HG03175 (cell line): ENCODE measurements at regions not wholly inside any gene's neighbourhood (a gene's known extent, or its start where the extent isn't known, plus 50 kb on each side); places are given as distances from the start of the nearest gene placed in this dataset.
"Not testable (repeated sequence)": the region's sequence is repeated elsewhere in the genome, so short reads cannot be mapped to it uniquely, and the experiment has no call there.

Experiments used
- ATAC-seq: cut with Tn5 transposase; IDR thresholded peaks from one replicate; pipeline ENCODE4 v1.9.1; 2021; ENCODE audit warnings: mild to moderate bottlenecking, moderate library complexity; ENCODE audit not compliant: unreplicated experiment

DNA sequence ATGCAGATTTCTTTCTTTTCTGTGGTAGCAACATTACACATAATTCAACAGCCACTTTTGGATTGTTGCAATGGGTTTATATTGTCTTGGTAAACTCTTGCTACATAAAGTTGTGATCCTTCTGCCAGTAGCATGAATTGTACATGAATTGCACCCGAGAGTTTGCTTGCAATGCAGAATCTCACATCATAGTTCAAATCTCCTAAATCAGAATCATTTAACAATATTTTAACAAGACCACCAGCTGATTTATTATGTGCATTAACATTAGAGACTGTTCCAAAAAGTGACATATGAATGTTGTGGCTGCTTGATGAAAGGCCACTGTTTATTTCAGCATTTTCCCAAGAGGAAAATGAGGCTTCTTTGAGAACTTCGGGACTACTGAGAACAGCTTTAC lies 1491.8 kb upstream of the NUDT12 start:
- ATAC-seq: no peak

DNA sequence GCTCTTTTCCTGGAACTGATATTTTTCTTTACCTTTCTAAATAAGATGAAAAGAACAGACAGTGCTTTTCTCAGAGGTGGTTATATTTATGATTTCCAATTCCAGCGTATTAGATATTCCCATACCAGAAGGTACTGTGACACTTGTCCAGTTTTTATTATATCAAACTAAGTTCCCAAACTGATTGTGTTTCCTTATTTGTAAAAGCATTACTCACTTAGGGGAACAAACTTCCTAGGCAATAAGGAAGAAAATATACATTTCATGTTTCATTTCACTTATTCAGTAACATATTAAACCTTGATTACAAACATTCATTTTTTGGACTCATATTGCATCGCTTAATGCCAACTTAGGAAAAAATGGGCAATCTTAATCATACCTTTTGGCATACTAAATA lies 1480.0 kb upstream of the NUDT12 start:
- no peak for ATAC-seq

DNA sequence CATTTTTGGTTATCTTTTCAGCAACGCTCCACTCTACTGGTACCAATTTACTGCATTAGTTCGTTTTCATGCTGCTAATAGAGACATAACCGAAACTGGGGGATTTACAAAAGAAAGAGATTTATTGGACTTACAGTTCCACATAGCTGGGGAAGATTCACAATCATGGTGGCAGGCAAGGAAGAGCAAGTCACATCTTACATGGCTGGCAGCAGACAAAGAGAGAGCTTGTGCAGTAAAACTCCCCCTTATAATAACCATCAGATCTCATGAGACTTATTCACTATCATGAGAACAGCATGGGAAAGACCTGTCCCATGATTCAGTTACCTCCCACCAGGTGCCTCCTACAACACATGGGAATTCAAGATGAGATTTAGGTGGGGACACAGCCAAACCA lies 1474.2 kb upstream of the NUDT12 start:
- ATAC-seq: not testable (repeated sequence)

DNA sequence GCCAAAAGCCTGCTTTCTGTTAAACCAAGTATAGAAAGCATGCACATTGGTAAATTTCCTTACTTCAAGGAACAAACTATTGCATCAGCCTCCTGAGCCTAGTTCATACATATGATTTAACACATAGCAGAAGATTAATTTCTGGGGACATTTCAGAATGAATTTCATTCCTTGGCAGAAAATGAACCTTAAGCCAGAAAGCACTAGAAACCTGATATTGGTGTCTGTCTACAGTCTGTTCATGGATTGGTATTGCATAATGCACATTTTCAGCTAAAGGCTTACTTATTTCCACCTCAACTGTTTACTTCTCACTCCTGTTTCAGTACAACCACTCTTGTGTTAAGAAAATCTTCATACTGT lies 1471.8 kb upstream of the NUDT12 start:
- ATAC-seq: no peak

DNA sequence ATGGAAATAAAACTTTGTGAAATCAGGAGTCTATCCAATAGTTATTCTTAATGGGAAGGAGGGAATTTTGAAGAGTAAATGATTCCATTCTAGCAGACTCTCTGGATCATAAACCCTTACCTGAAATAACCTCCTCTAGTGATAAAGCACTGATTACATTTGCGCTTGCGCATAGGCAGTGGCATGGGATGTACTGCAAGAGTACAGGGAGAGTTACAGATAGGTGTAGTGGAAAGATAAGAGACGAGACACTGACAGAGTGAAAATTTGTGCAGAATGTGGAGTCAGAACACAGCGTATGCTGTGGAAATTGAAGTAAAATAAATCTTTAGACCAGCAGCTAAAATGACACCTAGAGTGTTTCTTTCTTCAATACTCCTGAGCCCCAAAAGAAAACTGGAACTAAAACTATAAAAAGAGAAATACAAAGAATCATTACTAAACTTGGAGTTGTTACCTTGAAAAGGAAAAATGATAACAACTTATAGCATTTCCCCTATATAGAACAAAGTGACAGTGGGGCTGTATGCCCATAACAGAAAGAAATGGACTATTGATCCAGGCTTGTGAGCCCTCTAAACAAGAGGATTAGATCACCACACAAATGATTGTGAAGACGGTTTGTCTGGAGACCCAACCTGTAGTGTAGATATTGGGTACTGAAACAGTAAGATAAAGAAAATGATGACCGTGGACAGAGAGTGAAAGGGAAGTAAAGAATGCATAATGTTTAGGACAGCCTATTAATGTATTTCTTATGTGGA lies 1471.2 kb upstream of the NUDT12 start:
- ATAC-seq: no peak

DNA sequence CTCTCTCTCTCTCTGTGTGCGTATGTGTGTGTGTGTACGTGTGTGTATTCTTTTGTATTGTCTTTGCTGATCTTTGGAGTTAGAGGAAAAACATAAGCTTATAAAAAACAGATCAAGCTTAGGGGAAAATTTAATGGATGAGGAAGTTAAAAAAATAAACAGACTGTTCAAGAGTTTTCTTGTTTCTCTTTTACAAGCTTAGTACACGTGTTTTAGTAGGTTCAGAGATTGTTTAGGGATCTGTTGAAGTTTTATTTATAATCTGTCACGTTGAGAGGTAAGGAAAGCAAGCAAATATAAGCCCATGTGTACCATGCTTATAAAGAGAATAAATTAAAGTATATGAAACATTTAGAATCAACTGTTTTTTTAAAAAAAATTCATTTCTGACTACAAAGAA lies 1470.3 kb upstream of the NUDT12 start:
- ATAC-seq: no peak

DNA sequence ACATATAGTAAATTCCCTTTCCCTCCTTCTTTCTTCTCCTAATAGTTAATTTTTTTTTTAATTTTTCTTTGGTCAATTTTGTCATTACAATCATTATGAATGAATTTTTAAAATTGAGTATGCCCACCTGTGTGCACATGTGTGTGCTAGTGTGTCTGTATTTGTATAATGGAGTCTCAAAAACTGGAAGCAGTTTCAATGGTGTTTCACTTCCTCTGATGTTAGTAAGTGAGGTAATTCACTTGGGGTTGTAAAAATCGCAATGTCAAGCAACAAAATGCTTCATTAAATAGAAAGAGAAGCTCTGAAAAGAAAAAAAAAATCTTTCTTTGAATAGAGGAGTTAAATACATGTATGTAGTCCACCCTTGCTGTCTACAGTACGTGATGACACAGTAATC lies 1467.6 kb upstream of the NUDT12 start:
- no peak for ATAC-seq

DNA sequence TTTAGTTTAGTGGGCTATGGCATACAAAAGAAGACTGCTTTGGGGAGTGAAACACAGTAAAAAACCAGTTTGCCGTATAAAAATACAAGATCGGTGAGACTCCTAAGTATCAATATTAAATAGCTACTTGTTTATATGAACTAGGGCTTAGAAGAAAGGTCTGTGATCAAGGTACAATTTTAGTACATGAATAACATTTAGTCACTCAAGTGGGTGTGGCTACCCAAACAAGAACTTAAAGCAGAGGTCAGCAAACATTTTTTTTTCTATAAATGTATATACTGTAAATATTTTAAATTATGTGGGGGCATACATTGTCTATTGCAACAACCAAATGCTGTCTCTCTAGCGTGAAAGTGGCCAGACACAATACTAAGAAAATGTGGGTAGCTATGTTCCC lies 1452.5 kb upstream of the NUDT12 start:
- ATAC-seq: no peak

DNA sequence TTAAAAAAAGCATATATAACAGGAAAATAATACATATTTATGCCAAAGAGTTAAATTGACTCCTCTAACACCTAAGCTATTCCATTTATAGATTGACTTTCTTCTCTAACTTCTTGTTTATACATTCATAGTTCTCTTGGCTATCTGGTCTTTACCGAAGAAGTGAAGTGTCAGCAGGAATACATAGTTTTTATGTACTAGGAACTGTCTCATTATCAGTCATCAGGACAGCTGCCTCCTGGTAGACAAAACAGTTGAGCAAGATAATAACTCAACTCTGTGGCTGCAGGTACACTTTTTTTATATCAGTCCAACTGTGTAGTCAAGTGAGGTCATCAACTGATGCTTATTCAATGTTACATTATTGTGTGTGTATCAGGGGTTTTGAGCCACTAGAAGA lies 1436.0 kb upstream of the NUDT12 start:
- ATAC-seq: no peak

DNA sequence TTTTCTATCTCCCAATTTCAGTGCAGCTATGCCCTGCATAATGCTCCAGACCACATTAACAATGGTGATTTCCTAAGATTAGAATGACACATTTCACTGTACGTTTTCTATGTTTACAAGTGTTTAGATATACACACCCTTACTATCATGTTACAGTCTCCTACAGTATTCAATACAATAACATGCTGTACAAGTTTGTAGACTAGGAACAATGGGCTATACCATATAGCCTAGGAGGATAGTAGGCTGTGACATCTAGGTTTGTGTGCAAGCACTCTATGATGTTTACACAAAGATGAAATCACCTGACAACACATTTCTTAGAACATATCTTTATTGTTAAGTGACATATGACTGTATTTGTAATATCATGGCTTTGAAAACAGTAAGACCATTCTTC lies 1435.6 kb upstream of the NUDT12 start:
- no peak for ATAC-seq

DNA sequence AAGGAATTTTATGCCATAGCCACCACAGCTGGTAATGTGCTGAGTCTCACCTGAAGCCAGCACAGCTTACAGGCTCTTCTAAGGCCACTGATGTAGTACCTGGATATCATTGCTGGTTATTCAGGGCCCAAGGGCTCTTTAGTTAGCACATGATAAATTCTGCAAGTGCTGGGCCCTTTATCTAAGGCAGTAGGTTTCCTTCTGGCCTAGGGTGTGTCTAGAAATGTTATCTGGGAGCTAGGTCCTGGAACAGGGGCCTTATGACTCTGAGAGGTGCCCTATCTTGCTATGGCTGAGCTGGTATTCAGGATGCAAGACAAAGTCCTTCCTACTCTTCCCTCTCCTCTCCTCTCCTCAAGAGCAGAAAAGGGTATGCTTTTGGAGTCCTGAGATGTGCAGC lies 1424.5 kb upstream of the NUDT12 start:
- ATAC-seq: no peak

DNA sequence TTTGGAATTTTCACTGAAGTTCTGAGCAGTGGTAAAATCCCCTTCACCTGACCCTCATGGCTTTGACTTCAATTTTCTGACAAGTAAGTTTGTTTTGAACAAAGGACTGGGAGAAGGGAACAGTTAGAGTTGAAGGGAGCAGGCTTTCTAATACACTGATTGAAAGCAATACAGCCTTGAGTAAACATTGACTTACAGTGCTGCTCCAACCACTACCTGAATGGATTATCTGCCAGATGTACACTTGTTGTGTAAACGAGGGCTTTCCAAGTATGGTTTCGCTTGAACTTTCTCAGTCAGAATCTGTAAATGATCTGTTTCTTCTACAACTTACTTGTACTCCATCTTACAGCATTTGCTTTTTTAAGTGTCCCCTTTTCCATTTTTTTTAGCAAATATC lies 1414.9 kb upstream of the NUDT12 start:
- ATAC-seq: no peak

DNA sequence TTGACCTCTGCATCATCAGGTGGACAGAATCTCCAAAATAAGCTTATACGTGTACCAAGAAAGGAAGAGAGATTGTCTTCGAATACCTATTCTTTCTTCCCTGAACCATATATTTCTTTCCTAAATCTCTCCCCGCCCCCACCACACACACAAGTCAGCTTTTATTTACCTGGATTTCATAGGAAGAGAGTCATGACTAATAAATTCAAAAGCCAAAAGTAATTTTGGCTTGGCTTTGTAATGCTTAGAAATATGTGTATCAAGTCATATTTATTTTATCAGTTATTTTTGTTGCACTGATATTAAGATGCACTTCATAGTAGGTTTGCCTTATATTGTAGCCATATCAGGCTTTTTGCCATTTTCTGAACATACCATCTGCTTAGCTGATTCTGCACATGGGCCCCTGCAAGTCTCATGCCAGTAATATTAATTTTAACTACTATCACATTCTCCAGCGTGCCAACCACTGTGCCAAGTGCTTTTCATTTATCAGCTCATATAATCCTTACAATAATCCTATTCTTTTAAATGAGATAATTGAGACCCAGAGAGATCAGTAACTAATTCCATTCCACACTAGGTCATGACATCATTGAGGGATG lies 1405.3 kb upstream of the NUDT12 start:
- ATAC-seq: no peak

DNA sequence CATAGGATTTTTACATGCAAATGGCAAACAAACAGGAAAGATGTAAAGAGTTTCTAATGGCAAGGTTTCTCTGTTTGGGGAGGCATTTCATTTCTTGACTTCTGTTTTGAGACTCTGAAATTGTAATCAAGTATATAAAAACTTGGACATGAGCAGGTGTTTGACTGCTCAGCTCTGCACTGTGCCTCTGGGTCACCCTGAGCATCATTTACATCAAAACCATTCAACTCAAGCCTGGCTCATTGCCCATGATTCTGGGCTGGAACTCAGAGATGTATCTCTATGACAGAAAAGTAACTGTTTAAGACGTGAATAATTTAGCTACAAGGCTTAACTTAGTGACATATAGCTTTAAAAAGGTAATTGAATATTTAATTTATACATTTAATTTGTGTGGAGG lies 1402.4 kb upstream of the NUDT12 start:
- ATAC-seq: no peak

DNA sequence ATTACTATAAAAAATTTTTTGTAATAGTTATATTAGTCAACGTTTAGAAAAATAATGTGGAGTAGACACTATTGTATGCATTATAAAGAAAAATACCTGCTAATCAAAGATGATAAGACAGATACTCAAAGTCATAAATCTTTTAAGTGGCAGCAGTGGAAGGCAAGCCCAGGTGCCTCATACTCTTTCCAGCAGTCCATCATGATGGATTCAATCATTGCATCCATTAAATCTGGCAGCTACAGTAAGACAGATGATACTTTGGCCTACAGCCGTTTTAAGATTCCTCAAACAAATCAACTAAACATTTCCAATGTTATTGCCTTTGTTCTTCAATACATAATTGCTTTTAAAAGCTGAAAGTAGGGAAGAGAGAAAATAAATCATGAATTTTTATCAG lies 1392.9 kb upstream of the NUDT12 start:
- ATAC-seq: no peak

DNA sequence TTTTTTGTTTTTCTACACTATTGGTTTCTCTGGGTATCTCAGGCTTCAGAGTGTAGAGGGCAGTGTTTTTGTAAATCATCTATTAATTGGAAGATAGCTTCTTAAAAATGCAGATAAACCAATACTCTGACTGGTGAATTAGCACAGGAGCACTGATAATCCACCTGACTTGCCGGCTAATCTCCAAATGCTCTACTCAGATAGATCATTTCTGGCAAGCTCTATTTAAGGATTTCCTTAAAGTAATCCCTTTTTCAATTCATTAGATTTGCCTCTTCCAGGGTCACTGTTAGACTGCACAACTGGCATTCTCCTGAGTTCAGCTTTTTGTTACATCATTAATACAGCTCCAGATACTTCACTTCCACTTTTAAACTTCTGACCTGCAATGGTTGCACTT lies 1390.3 kb upstream of the NUDT12 start:
- ATAC-seq: no peak

DNA sequence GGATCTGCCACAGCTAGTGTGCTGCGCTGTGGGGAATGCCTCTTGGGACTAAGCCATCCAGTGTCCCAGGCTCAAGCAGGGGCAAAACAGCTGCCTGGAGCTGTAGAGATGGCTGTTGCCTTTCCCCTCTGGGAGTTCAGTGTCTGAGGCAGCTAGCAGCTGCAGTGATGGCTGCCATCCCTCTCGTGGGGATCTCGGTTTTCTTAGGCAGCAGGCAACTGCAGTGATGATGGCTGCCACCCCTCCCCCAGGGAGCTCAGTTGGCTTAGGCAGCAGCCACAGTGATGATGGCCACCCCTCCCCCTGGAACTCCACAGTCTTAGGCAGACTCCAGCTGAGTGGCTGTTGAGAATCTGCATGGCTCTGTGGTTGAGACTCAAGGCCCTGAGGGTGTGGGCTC lies 1389.2 kb upstream of the NUDT12 start:
- ATAC-seq: no peak

DNA sequence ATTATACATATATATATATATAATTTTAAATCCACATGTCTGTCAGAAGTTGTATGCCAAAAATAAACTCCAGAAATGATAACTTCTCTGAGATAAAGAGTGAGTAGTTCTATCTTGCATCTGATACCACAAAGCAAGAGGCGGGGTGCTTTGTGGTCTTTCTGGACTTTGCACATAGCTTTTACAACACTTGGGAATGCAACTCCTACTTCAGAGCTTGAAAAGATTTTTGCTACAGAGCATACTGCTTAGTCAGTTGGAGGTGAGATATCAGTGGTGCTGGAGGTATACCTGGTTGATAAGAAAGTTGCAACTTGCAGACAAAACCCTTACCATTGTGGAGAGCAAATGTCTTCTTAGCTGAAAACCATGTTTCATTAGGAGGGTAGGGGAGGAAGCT lies 1384.5 kb upstream of the NUDT12 start:
- no peak for ATAC-seq

DNA sequence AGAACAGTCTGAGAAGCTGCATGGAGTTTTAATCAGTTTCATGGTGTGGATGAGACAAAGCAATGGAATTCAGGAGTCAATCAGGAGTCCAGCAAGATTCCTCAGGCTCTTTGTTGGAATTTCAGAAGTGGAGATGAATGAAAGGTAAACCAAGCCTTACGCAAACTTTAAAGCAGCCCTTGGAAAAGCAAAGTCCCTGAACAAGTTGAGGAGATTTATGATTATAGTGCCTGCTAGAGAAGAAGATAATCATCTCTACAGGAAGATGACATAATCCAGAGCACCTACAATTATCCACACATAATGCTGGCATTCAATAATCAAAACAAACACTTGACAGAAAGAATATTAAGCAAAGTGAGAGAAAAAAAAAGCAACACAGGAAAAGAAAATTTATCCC lies 1380.1 kb upstream of the NUDT12 start:
- no peak for ATAC-seq

DNA sequence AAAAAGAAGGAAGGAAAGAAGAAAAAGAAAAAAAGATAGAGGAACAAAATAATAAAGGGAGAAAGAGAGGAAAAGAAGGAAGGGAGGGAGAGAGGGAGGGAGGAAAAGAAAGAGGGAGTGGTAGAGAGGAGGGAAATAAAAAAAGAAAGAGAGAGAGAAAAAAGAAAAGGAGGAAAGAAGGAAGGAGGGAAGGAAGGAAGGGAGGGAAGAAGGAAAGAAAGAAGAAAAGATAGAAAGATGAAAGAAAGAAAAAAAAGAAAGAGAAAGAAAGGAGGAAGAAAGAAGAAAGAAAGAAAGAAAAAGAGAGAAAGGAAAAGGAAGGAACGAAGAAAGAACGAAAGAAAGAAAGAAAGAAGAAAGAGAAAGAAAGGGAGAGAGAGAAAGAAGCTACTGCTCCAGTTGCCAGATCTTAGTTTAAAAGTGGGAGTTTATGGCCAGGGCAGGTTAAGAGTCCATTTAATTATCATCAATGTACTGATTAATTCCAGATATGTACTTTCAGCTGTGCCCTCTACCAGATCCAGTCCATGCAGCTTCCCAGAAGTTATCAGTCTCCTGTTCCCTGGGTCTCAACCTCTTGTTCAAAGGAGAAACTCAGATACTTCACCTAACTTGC lies 1378.5 kb upstream of the NUDT12 start:
- no peak for ATAC-seq

DNA sequence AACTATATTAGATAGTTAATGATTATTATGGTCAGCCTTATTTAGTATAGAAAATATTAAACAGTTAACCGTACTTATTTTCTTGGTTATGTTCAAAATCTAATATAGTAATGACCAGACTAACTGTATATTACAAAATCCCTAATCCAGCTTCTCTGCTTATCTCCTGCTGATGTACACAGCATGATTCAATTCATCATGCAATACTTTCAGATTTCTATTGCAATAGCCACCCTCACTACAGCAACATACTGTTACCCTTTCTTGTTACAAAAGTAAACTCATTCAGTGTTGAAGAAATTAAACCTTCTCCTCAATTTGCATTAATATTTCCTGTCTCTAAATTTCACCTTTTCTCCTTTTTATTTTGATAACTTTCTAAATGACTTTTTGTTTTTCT lies 1375.0 kb upstream of the NUDT12 start:
- ATAC-seq: no peak

DNA sequence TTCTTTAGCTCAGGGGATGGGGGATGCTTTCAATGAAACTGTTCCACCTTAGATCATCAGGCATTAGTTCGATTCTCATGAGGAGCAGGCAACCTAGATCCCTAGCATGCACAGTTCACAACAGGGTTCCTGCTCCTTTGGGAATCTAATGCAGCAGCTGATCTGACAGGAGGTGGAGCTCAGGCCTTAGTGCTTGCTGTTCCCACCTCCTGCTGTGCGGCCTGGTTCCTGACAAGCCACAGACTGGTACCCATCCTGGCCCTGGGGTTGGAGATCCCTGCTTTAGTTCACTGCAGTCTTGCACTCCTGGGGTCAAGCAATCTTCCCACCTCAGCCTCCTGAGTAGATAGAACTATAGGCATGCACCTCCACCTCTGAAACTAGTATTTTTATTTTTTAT lies 1369.8 kb upstream of the NUDT12 start:
- no peak for ATAC-seq
